Neuron (in vitro differentiated cells): ENCODE measurements at regions not wholly inside any gene's neighbourhood (a gene's known extent, or its start where the extent isn't known, plus 50 kb on each side); places are given as distances from the start of the nearest gene placed in this dataset.

Source experiments
- H2AFZ ChIP-seq: one replicate; pipeline ENCODE4 v1.6.1; 2013; ENCODE audit warnings: low read depth, mild to moderate bottlenecking, inconsistent platforms, low read length, moderate library complexity
- H3K27me3 ChIP-seq: one replicate; pipeline ENCODE4 v1.6.1; 2013; ENCODE audit warnings: low read length; ENCODE audit not compliant: insufficient read depth
- H3K36me3 ChIP-seq: one replicate; pipeline ENCODE4 v1.6.1; 2013; ENCODE audit warnings: low read length; ENCODE audit not compliant: insufficient read depth
- H3K4me1 ChIP-seq: one replicate; pipeline ENCODE4 v1.6.1; 2013; ENCODE audit warnings: low read length; ENCODE audit not compliant: insufficient read depth
- H3K4me3 ChIP-seq: 2 replicates; pipeline ENCODE4 v1.5.1; 2013; ENCODE audit warnings: mild to moderate bottlenecking, low read length, moderate library complexity
- H3K9me3 ChIP-seq: one replicate; pipeline ENCODE4 v1.6.1; 2013; ENCODE audit warnings: low read length

DNA sequence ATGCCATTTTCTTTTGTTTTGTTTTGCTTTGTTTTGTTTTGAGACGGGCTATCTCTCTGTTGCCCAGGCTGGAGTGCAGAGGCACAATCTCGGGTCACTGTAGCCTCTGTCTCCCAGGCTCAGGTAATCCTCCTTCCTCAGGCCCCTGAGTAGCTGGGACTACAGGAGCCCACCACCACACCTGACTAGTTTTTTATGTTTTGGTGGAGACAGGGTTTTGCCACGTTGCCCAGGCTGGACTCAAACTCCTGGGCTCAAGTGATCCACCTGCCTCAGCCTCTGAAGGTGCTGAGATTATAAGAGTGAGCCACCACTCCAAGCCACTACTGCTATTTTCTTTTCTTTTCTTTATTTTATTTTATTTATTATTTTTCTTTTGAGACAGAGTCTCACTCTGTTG, 54.0 kb upstream of the S1PR3 start:
- H3K4me3 ChIP-seq = no peak overlapping the region
- H3K36me3 ChIP-seq = no peaks in the 10 kb centered on the region
- peaks cover 4% of the 10 kb centered on the region for H3K9me3 ChIP-seq
- no peak overlapping the region for H2AFZ ChIP-seq
- H3K4me1 ChIP-seq = no peaks in the 10 kb centered on the region
- no peaks in the 10 kb centered on the region for H3K27me3 ChIP-seq

DNA sequence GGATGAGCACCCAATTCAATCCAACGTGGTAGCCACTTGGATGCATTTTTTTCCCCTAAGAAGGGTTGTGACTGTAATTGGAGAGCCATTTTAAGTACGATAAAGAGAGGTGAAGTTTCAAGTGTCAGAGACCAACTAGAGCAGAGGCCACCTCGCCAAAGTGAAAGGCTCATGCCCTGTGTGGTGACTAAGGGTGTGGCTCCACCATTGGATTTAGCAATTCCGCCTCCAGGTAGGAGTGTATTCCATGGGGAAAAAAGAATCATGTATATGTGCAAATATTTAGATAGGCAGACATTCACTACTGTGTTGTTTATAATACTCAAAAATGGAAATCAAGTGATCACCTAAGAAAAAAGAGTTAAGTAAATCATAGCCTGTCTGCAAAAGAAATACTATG, 53.1 kb upstream of the S1PR3 start:
- Histone ChIP-seq H2AFZ (no peak overlapping the region), H3K36me3 (no peaks in the 10 kb centered on the region), H3K27me3 (no peaks in the 10 kb centered on the region), H3K4me1 (no peaks in the 10 kb centered on the region), H3K4me3 (no peak overlapping the region), H3K9me3 (peaks cover 2% of the 10 kb centered on the region)
